SH-SY5Y (cell line): ENCODE measurements at regions not wholly inside any gene's neighbourhood (a gene's known extent, or its start where the extent isn't known, plus 50 kb on each side); places are given as distances from the start of the nearest gene placed in this dataset.

Source experiments
- GATA2 ChIP-seq: IDR thresholded peaks from 2 replicates; pipeline ENCODE4 v1.6.1; 2011; ENCODE audit warnings: mild to moderate bottlenecking, low read depth, low read length
- GATA3 ChIP-seq: IDR thresholded peaks from 2 replicates; pipeline ENCODE4 v1.6.1; 2011; ENCODE audit warnings: low read depth, mild to moderate bottlenecking, low read length, moderate library complexity

DNA sequence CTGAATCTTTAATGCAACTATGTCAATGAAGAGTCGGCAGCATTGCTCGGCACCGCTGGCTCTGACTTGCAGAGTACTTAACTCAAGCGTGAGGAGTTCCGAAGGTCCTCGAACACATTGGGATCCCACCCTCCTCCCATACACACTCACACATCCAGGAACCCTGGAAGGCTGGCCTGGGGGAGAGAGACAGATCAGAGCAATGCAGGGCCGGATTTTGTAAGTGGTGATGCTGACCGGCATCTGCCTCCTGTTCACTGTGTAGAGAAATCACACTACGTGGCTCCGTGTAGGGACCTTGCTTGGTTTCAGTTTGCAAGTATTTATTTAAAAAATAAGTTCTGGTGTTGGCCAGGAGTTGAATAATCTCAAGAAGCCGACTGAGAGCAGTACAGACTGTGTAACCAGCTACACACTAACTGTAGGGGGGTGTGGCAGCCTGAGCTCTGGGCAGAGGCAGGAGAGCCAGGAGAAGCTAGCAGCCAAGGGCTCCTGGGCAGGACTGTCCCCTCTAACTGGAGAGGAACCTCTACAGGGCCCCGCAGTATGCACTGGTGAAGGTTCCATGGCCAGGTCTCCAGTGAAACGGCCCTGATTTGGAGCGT lies 190.2 kb upstream of the TNRC6C start:
- TF ChIP-seq GATA2 (no peak), GATA3 (no peak)
